ENCODE measurements at regions not wholly inside any gene's neighbourhood (a gene's known extent, or its start where the extent isn't known, plus 50 kb on each side); places are given as distances from the start of the nearest gene placed in this dataset.

DNA sequence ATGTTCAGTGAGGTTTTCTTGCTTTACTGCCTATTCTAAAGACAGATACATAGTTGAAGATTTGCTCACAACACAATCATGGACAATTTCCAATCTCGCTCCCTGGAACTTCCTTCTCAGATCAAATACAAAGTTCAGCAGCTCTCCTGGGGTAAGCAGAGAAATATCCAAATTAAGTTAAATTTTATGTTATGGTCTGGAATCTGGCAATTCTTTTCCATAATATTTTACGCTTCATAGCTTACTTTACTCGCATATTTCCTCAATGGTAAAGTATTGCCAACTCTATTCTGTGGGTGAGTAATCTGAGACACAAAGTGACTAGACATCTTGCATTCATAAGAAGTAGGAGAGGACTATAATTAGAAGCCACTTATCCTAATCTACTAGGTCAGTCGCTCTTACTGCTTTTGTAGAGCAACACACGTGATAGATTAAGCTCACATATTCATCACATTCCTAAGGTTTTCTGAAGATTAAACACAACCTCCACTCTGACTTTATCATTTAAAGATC lies 529.4 kb downstream of the CCDC85A start:
- Histone ChIP-seq H3K36me3 (ENCODE audit: low read depth) (no peaks in the 10 kb centered on the region), H3K9me3 (no peaks in the 10 kb centered on the region), H3K4me1 (ENCODE audit: low read depth) (no peaks in the 10 kb centered on the region), H3K4me3 (no peak overlapping the region)
- ATAC-seq (no peak), DNase-seq (no peak)
- intact Hi-C loops (cut with DNase I, micrococcal nuclease) = no loop called here
- TF ChIP-seq, protein P1, sequence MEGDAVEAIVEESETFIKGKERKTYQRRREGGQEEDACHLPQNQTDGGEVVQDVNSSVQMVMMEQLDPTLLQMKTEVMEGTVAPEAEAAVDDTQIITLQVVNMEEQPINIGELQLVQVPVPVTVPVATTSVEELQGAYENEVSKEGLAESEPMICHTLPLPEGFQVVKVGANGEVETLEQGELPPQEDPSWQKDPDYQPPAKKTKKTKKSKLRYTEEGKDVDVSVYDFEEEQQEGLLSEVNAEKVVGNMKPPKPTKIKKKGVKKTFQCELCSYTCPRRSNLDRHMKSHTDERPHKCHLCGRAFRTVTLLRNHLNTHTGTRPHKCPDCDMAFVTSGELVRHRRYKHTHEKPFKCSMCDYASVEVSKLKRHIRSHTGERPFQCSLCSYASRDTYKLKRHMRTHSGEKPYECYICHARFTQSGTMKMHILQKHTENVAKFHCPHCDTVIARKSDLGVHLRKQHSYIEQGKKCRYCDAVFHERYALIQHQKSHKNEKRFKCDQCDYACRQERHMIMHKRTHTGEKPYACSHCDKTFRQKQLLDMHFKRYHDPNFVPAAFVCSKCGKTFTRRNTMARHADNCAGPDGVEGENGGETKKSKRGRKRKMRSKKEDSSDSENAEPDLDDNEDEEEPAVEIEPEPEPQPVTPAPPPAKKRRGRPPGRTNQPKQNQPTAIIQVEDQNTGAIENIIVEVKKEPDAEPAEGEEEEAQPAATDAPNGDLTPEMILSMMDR (IDR thresholded peaks at IDR 0.05) = no peak

- DNase-seq (no peak), ATAC-seq (no peak)
- no peak overlapping the region for H3K4me3 ChIP-seq
- TF ChIP-seq, protein P1 (IDR thresholded peaks at IDR 0.05) = no peak
- no peaks in the 10 kb centered on the region for H3K36me3 ChIP-seq (ENCODE audit: low read depth)
- intact Hi-C loops (cut with DNase I, micrococcal nuclease) = no loop called here
- H3K4me1 ChIP-seq (ENCODE audit: low read depth) = no peaks in the 10 kb centered on the region
- H3K9me3 ChIP-seq = no peaks in the 10 kb centered on the region
Observed at GRCh38 chr2:56713978-56714377, 530.2 kb downstream of the CCDC85A start.

DNA sequence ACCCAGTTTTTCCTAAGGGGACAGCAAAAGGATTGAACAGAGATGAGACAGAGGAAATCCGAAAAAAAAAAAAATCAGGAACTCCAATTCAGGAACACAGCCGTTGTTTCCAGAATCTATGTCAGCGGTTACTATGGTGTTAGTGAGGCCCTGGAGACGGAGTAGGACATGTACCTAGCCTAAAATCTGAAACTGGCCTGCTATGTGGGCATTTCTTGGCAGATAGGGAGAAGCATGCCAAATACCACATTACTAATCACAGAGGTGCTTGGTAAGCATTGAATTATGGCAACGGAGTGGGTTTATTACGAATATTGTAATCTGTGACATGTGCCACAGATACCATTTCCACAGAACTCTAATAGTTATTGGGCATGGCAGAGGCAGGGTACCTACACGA lies 530.6 kb downstream of the CCDC85A start:
- H3K4me3 ChIP-seq = no peak overlapping the region
- H3K4me1 ChIP-seq (ENCODE audit: low read depth) = no peaks in the 10 kb centered on the region
- TF ChIP-seq, protein P1 (IDR thresholded peaks at IDR 0.05) = no peak
- DNase-seq = no peak
- H3K36me3 ChIP-seq (ENCODE audit: low read depth) = no peaks in the 10 kb centered on the region
- ATAC-seq = no peak
- no peaks in the 10 kb centered on the region for H3K9me3 ChIP-seq
- intact Hi-C loops (cut with DNase I, micrococcal nuclease) = no loop called here

DNA sequence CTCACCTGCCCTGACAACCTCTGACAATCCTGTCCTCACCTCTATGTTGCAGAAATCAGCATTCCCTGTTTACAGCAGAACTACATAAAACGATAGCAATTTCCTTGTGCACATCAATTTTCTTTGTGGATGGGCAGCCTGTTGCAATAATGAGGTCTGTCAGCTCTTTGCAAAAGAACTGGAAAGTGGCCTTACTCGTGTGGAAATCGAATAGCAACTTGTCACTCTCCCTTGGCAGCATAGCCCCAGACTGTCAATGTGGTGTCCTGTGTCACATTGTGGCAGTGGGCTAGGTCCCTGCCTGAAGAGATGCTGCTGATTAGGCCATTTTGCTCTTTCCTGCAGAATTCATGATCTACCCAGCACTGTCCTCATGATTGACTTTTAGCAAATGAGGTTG lies 531.9 kb downstream of the CCDC85A start:
- Histone ChIP-seq H3K36me3 (ENCODE audit: low read depth) (no peaks in the 10 kb centered on the region), H3K4me1 (ENCODE audit: low read depth) (no peaks in the 10 kb centered on the region), H3K9me3 (peaks cover 4% of the 10 kb centered on the region), H3K4me3 (no peak overlapping the region)
- TF ChIP-seq, protein P1 (IDR thresholded peaks at IDR 0.05) = no peak
- no peak for DNase-seq
- intact Hi-C loops (cut with DNase I, micrococcal nuclease) = no loop called here
- no peak for ATAC-seq

DNA sequence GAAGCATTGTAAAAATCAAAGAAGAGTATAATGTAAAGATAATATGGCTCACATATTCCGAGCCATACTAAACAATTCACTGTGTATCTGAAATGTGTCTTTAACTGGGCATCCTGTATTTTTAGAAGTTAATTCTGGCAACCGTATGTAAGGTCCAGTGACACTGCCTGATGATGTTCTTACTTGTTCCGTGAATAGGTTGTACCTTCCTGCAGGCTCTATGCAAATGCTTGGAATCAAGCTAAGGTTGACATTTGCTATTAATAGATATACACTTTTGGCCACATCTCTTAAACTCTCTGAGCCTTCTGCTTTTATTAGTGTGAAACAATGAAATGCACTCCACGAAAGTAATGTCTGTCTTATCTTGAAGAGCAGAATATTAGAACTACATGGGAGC lies 534.6 kb downstream of the CCDC85A start:
- Histone ChIP-seq H3K36me3 (ENCODE audit: low read depth) (no peaks in the 10 kb centered on the region), H3K9me3 (peaks cover 4% of the 10 kb centered on the region), H3K4me1 (ENCODE audit: low read depth) (no peaks in the 10 kb centered on the region), H3K4me3 (no peak overlapping the region)
- ATAC-seq (no peak), DNase-seq (no peak)
- TF ChIP-seq, protein P1 (IDR thresholded peaks at IDR 0.05) = no peak
- intact Hi-C loops (cut with DNase I, micrococcal nuclease) = no loop called here

DNA sequence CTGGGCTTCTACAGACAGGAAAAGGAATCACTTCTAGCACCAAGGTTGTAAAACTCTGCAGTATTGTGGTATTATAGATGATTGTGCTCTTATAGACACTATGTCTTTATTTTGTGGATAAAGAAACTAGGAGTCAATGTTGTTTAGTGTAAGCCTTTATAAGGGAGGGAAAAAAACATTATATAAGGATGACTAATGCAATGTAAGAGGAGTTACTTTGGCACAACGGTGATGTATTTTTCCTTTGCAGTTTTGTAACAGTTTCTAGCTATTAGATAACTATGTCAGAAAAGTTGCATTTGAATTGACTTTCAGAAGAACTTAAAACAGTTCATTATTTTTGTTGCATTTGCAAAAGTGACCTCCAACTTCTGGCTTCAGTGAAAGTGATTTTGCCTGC lies 545.4 kb downstream of the CCDC85A start:
- Histone ChIP-seq H3K4me1 (ENCODE audit: low read depth) (no peaks in the 10 kb centered on the region), H3K36me3 (ENCODE audit: low read depth) (no peaks in the 10 kb centered on the region), H3K9me3 (peaks cover 17% of the 10 kb centered on the region), H3K4me3 (no peak overlapping the region)
- no peak for DNase-seq
- intact Hi-C loops (cut with DNase I, micrococcal nuclease) = no loop called here
- ATAC-seq = no peak
- TF ChIP-seq, protein P1 (IDR thresholded peaks at IDR 0.05) = no peak
